ENCODE measurements at regions not wholly inside any gene's neighbourhood (a gene's known extent, or its start where the extent isn't known, plus 50 kb on each side); places are given as distances from the start of the nearest gene placed in this dataset.
A peak's percentile ranks its signal among the peaks of the same experiment; 100 is the strongest.

DNA sequence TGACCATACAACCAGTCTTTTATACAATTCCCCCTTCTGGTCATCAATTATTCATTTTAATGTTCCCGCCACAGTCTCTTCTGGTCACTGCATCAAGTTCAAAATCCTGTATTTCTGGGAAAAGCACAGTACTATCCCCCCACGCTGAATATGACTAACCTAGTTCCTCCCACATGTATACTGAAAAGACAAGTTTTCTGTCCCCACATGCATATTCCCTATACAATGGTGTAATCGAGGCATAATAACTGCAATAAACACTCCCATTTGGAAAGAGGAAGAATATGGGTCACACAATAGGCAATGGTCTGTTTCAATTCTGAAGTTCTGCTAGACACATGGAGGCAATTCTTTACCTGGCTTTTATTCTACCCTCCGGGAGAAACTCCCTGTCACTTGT is 344.9 kb downstream of the EFNA5 start:
- ATAC-seq (ENCODE audit: poor library complexity) (no peak), DNase-seq (no peak)
- intact Hi-C loops (cut with DNase I), result no loop called here

DNA sequence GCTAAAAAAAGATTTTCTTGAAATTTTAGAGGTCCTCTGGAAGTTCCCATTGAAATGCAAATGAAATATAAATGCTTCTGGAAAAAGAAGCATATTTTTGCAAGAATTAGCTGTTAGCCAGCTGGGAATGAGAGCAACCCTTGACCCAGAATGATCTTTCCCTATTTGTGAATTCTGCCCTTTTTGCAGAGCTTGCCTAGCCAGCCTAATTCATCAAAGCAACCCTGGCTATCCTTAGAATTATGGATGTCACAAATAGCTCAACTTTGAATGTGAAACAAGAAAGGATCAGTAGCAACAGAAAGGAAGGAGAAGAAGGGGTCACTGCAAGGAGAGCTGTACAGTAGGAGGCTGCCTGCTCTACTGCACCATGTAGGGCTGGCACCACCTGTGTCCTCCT is 345.9 kb downstream of the EFNA5 start:
- intact Hi-C loops (cut with DNase I), result no loop called here
- ATAC-seq (ENCODE audit: poor library complexity) (no peak), DNase-seq (no peak)

DNA sequence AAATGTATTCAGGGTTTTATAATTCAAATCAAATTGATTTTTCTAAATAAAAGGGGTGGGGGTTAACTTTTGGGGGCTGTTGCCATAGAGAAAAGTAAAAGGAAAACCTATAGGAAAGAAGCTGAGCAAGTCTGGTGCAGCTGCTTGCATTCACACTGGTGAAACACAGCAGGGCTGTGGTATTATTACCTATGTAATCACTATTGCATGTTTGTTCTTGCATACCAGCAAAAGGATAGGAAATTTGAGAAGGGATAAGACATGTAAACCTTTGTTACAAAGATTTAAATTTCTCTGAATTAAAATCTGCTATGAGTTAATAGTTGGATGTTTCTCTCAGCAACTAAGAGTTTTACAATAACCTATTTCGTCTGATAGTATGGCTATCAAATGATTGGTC is 346.7 kb downstream of the EFNA5 start:
- ATAC-seq (ENCODE audit: poor library complexity) (no peak), DNase-seq (no peak)
- intact Hi-C loops (cut with DNase I), result no loop called here

DNA sequence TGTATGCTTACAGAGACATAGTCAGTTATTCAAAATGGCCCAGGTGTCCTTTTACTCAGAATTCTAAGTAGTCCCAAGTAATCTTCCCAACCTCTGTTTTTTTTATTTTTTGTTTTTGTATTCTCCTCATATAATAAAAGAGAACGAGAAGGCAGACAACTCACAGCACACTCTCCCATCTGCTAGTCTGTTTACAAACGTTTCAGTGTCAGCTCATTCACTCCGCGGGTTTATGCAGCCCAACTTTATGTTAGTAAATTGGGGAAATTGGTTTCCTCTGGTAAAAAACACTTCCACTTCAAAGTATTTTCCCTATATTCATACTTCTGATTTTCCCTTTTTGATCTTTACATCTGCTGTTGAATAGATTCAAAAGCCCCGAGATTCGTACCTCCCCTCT is 347.2 kb downstream of the EFNA5 start:
- ATAC-seq (ENCODE audit: poor library complexity), result no peak
- no peak for DNase-seq
- intact Hi-C loops (cut with DNase I), result no loop called here

DNA sequence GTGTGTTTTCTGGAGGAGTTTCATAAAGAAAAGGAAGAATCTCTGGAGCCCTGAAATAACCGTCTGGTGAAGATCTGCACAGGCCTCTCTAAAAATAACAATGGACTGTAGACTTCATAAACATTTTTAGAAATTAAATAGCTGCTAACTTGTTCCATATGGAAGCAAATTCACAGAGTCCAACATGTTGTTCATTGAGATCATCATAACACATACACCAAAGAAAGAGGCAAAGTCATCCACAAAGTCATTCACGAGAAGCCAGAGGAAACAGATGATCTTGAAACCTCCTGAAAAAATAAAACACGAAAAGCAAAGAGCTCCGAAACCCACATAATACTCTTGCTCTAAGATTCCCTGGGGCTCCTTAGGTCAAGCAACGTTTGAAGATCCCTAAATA is 347.8 kb downstream of the EFNA5 start:
- no peak for ATAC-seq (ENCODE audit: poor library complexity)
- no peak for DNase-seq
- intact Hi-C loops (cut with DNase I), result no loop called here

DNA sequence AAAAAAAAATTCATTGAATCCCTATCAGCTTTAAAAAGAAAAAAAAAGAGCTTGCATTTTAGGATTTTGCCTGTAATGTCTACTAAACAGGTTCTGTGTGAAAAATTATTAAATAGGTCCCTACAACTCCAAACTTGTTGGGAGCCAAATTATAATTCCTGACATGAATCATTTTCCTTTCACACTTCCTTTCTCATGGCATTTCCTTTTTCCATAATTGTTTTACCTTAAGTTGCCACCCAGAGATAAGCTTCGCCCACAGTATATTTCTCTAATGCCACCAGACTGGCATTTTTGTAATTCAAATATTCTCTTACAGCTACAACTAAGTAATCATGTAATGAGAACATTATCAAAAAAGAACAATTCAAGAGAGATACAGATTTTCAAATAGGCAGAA is 348.8 kb downstream of the EFNA5 start:
- ATAC-seq (ENCODE audit: poor library complexity), result no peak
- intact Hi-C loops (cut with DNase I), result no loop called here
- no peak for DNase-seq

DNA sequence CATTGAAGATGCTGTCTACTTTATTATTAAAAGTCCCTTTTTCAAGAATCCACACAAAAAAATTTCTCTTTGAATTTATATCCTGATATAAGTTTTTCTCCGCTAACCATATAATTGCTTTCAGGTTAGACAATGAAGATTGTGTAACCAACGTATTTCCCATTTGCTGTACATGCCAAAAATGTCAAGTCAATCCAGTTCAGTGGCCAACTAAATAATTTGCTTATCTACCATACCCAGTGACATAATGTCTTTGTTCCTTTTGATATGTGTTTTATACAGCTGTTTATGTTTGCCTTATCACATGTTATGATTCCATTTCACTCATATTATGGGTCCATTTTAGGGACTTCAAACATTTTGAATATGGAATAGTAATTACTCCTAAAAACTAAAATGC is 349.9 kb downstream of the EFNA5 start:
- intact Hi-C loops (cut with DNase I), result no loop called here
- ATAC-seq (ENCODE audit: poor library complexity) (no peak), DNase-seq (no peak)

DNA sequence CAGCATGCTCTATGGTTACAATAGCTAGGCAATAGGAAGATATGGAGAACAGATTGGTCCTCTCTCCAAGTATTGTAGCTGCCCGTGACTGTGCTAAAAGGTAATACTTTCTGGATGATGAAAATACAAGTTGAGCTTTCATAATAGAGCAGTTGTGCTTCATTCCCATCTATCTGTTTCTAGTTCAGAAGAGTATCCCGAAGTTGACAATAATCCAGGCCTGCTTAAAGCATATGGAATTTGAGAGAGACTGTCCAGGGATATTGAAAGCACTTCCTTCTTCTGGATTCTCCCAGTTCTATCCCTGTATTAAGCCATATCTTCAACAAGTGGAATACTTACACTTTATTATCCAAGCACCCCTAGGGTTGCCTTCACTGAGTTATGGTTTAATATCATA is 350.4 kb downstream of the EFNA5 start:
- intact Hi-C loops (cut with DNase I), result no loop called here
- ATAC-seq (ENCODE audit: poor library complexity) (no peak), DNase-seq (no peak)

DNA sequence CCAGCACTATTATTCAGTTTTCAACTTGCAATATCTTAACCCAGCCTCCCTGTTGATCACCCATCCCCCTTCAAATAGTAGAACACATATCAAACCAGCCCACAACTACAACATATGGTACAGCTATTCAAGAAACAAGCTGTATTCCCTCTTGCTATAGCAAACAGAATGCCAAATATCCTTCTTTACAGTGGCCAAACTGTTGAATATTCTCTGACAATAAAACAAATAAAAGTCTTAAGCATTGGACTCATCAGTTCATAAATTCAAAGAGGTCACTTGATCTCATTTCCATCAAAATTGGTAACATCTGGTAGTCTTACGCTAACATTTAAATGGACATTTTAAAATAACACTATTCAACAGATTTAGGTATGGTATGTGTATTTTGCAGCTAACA is 350.8 kb downstream of the EFNA5 start:
- intact Hi-C loops (cut with DNase I), result no loop called here
- no peak for ATAC-seq (ENCODE audit: poor library complexity)
- no peak for DNase-seq

DNA sequence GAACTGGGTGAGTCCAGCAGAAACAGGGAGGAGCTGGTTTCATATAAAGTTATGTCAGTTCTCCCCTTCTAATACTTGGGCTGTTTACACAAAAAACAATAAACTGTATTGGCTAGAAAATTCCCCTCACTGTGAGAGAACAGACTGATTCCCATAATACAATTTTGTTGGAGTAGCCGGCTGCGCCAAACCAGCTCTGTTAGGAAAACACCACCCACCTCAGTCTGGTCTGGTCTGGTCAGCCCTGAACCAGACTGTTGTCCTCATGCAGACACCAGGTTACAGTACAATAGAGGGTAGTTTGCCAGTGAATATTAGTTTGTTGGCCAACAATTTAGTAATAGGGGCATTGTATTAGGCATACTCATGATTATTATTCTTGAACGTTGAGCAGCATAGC is 356.4 kb downstream of the EFNA5 start:
- no peak for ATAC-seq (ENCODE audit: poor library complexity)
- intact Hi-C loops (cut with DNase I), result no loop called here

DNA sequence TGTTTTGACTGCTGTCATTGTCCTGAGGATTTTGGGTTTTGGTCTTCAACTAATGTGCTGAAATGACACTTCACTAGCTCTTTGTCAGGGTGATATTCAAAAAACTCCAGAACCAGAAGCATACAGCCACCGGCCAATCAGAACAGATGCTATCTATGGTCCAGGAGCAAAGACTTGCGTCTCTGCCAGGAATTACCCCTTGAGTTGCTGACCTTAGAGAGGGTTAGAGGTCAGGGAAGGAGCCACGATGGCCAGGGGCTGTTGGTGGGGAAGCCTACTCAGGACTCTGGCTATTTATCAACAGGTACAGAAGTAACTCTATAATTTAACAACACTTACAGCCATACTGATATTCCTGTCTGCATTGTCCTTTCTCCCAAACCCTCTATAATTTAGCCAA is 356.8 kb downstream of the EFNA5 start:
- DNase-seq, result no peak
- intact Hi-C loops (cut with DNase I), result no loop called here
- peak; percentile 49 for ATAC-seq (ENCODE audit: poor library complexity)

More for the DNA sequence above, 356.4 kb downstream of the EFNA5 start:
- DNase-seq, result no peak

DNA sequence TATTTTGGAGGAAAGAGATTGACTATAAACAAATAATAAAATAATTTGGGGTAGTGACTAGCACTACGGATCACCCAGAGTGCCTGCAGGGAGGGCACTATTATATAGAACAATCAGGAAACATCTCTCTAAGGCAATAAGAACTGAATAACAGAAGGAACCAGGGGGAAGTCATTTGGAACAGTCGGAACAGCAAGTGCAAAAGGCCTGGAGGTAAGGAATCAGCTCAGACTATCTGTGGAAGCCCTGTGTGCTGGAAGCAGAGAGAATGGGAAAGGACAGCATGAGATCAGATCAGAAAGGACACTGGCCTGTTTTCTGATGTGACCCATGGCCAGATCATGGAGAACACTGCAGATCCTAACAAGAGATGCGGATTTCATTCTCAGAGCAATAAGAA is 357.6 kb downstream of the EFNA5 start:
- DNase-seq (no peak), ATAC-seq (ENCODE audit: poor library complexity) (no peak)
- intact Hi-C loops (cut with DNase I), result no loop called here

DNA sequence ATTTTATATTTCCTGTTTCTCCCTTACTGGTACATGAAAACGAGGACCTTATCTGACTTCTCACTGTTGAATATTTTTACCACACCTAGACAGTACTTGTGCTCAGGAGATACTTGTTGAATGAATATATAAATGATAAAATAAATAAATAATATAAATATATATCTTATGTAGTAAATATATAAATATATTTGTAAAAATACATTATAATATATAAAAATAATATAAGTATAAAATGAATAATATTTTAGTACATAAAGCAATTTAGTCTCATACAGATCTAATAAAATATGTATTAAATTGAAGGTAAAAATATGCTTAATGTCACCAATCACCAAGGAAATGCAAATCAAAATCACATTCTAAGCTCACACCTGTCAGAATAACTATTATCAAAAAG is 360.6 kb downstream of the EFNA5 start:
- intact Hi-C loops (cut with DNase I), result no loop called here
- no peak for DNase-seq
- ATAC-seq (ENCODE audit: poor library complexity), result no peak

DNA sequence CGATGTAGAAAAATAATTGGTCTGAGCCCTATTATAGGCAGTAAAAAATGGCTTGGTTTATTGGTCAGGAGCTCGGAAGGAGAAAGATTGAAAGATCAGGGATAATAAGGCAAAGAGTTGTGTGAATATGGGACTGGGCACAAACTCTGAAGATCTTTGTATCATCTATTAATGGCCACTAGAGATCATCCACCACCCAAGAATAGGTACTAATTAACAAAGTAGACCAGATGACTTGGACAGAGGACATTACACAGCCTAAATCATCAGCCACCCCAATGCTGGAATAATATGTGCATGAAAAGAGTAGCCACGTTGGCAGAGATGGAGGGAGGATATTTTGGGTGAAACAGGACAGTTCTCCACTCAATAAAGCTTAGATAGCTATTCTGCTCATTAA is 364.1 kb downstream of the EFNA5 start:
- DNase-seq (no peak), ATAC-seq (ENCODE audit: poor library complexity) (no peak)
- intact Hi-C loops (cut with DNase I), result no loop called here

DNA sequence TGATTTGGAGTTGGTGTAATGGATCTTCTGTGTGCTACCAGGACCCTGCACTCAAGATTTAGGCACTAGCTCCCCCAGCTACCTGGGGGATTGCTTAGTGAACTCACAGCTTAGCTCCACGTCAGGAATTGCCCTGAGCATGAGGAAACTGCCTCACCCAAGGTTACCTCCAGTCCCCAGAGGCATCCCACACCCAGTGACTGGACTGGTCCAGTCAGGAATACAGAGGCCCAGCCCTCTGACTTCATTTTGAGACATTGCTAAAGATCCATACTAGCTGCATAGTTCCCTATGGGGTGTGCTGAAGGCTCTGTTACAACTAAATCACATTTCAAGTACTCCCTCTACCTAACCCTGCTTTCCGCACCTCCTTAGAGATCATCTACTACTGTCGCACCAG is 364.7 kb downstream of the EFNA5 start:
- ATAC-seq (ENCODE audit: poor library complexity) (no peak), DNase-seq (no peak)
- intact Hi-C loops (cut with DNase I), result no loop called here

DNA sequence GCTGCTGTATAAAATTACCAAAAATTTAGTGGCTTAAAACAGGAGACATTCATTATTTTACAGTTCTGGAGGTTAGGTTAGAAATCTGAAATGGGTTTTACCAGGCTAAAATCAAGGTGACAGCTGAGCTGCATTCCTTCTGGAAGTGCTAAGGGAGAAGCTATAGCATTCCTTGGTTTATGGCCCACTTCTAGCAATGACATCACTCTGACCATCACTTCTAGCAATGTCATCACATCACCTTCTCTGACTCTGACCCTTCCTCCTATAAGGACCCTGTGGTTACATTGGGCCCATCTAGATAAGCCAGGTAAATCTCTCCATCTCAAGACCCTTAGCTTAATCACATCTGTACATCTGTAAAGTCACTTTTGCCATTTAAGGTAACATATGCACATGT is 366.1 kb downstream of the EFNA5 start:
- intact Hi-C loops (cut with DNase I), result no loop called here
- no peak for ATAC-seq (ENCODE audit: poor library complexity)
- no peak for DNase-seq

DNA sequence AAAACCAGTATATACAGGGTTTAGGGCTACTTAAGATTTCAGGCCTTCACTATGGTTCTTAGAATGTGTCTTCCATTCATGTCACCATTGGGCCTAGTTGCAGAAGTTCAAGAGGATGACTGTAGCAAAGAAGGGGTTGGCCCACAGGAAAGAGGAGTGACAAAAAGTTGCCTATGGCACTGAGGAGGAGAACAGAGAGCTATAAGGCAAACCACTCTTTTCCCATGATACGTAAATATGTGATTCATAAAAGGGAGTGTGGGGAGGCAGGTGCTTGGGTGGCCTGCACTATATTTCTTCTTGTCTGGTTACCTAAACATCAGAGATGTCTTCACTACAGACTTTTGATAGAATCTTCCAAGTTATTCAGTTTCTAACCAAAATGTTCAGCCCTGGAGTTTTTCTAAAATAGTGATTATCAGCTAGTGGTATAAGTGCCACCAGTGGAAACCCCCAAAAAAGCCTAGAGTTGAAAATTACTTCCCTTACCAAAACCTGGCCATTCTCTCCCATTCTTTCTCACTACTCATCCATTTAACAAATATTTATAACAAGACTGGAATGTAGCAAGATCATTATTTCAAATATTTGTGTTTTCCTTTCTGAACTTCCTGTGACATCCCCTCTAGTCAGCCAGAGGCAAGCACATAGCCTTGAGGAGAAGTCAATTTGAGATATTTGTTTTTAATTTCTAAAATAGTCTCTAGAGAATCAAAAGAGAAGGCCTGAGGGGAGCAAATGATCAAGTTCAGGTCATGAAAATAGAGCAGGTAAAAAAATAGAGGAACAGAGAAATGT is 367.4 kb downstream of the EFNA5 start:
- ATAC-seq (ENCODE audit: poor library complexity) (no peak), DNase-seq (no peak)
- intact Hi-C loops (cut with DNase I), result no loop called here

DNA sequence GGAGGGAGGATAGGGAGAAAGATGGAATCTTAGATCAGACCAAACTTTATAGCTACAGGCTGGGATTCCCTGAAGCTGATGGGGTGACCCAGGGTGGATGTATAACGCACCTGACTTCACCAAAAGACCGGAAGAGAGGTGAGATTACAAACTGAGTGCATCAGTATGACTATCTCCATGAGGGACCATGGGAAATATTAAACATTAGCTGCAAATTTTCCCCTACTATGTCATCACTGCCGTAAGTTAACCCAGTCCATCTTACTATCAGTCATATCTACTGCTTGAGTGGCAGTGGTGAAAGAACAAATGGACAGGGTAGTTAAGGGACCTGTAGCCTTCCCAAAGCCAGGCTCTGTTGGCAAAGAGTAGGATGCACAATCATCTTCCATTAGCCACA is 368.3 kb downstream of the EFNA5 start:
- ATAC-seq (ENCODE audit: poor library complexity) (no peak), DNase-seq (no peak)

DNA sequence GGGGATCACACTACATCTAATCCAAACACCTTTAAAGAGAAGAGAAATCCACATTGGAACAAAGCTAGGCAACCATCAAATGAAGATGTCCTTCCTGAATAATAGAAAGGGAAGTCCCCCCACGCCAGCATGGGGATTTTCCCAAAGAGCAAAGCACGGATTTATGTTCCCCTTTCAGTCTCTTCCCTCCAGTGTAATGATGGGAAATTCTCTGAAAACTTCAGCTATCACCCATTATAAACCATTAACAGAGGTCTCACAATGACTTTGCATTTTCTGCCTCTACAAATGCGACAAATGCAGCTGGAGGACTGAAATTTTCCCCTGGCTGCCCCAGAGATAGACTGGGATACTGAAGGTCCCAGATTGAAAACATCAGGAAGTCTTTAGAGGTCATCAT is 368.7 kb downstream of the EFNA5 start:
- no peak for DNase-seq
- intact Hi-C loops (cut with DNase I), result no loop called here
- ATAC-seq (ENCODE audit: poor library complexity), result no peak

More for the DNA sequence above, 368.3 kb downstream of the EFNA5 start:
- intact Hi-C loops (cut with DNase I), result no loop called here

DNA sequence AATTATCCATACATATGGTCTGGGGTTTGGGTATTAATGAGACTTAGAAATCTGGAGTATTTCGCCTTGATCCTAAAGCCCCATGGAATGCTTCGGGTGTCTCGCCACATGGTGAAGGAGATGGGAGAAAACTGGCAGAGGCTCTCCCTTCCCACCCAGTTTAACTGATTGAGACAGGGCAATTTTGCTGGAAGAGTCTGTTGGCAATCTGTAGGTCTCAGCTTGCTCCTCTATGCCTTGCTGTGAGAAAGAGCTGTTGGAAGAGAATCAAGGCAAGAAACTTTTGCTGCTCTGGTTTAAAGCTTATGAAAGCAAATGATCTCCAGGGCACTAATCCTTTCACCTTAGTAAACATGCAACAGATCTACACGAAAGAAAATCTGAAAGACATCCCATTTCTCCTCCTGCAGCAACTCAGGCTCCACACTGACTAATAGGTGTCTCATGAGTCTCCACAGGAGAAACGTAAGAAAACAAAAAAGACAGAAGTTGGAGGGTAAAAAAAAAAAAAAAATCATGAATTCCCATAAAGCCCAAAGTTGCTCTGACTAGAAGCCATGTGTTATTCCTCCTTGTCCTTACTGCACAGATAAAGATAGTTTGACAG is 369.9 kb downstream of the EFNA5 start:
- ATAC-seq (ENCODE audit: poor library complexity), result no peak
- intact Hi-C loops (cut with DNase I), result no loop called here
- no peak for DNase-seq

DNA sequence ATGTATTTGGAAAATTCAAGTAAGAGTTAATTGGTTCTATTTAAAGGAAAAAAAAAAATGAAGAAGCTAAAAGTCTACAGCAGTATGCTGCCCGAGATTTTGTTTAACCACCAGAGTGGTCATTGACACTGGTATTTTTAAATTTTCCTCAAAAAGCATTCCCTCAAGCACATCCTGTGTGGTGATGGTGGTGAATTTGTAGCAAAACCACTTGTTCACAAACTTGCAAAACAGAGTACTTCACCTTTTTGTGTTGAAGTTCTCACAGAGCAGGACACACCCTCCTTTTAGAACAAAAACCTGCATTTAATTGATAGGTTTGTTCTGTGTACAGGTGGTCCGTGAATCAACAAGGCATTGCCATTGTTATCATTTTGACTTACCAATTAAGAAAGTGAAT is 374.2 kb downstream of the EFNA5 start:
- ATAC-seq (ENCODE audit: poor library complexity), result no peak
- intact Hi-C loops (cut with DNase I), result no loop called here
- no peak for DNase-seq

Data from Right ventricle myocardium superior (tissue), 1 donor.